IMR-90 (cell line): ENCODE measurements at regions not wholly inside any gene's neighbourhood (a gene's known extent, or its start where the extent isn't known, plus 50 kb on each side); places are given as distances from the start of the nearest gene placed in this dataset.

Experiments
- ATAC-seq: fragments of 200-7000 bp; cut with Tn5 transposase; 2 replicates; pipeline ENCODE4 v1.9.1; 2020; ENCODE audit warnings: low read depth, mild to moderate bottlenecking, moderate library complexity
- BruUV-seq: library from RNA; stranded (reverse); fragments of 400-500 nt; replicated peaks from 2 replicates; lab custom pipeline; 2021; lab: Mats Ljungman, UMichigan
- CTCF ChIA-PET: fragments of 300-600 bp; formaldehyde crosslinking; extraction: SDS; loops from one replicate; lab custom pipeline; 2021; ENCODE audit warnings: antibody characterized with exemption; lab: Yijun Ruan, JAX
- POLR2A ChIA-PET: fragments of 300-600 bp; sonication (Branson Sonifier 250); formaldehyde crosslinking; loops from one replicate; lab custom pipeline; 2022; ENCODE audit warnings: antibody characterized with exemption; ENCODE audit not compliant: unreplicated experiment; lab: Charles Lee
- DNase-seq: peaks from one replicate; pipeline ENCODE4 v3.0.0; 2013
- H2AFZ ChIP-seq: replicated peaks from 2 replicates; pipeline ENCODE3; 2013; ENCODE audit warnings: low read length, mild to moderate bottlenecking; ENCODE audit not compliant: poor library complexity
- H2AK5ac ChIP-seq: 2 replicates; pipeline ENCODE4 v1.6.1; 2013; ENCODE audit warnings: low read depth, low read length, inconsistent platforms
- H2AK9ac ChIP-seq: replicated peaks from 2 replicates; pipeline ENCODE3; 2013; ENCODE audit warnings: mild to moderate bottlenecking, low read depth, low read length, moderate library complexity; ENCODE audit not compliant: poor library complexity
- H2BK120ac ChIP-seq: 2 replicates; pipeline ENCODE4 v1.6.1; 2013; ENCODE audit warnings: low read depth, low read length, inconsistent platforms
- H2BK15ac ChIP-seq: 3 replicates; pipeline ENCODE4 v1.6.1; 2013; ENCODE audit warnings: low read depth, low read length, inconsistent platforms
- H2BK20ac ChIP-seq: 2 replicates; pipeline ENCODE4 v1.6.1; 2013; ENCODE audit warnings: low read depth, mild to moderate bottlenecking, inconsistent platforms, low read length, moderate library complexity
- H2BK5ac ChIP-seq: 2 replicates; pipeline ENCODE4 v1.6.1; 2013; ENCODE audit warnings: mild to moderate bottlenecking, low read depth, low read length, inconsistent platforms; ENCODE audit not compliant: poor library complexity, severe bottlenecking
- H3K14ac ChIP-seq: replicated peaks from 2 replicates; pipeline ENCODE4 v1.6.1; 2013; ENCODE audit warnings: low read depth, low read length, inconsistent platforms
- H3K18ac ChIP-seq: 2 replicates; pipeline ENCODE4 v1.6.1; 2013; ENCODE audit warnings: low read depth, low read length, control low read depth
- H3K23ac ChIP-seq: 2 replicates; pipeline ENCODE4 v1.6.1; 2013; ENCODE audit warnings: low read depth, low read length, inconsistent platforms
- H3K27ac ChIP-seq: 2 replicates; pipeline ENCODE4 v1.5.1; 2013; ENCODE audit warnings: mild to moderate bottlenecking, control low read depth, low read length; ENCODE audit not compliant: insufficient read depth
- H3K27me3 ChIP-seq: 2 replicates; pipeline ENCODE4 v1.6.1; 2013; ENCODE audit warnings: low read length; ENCODE audit not compliant: control insufficient read depth, insufficient read depth
- H3K36me3 ChIP-seq: 2 replicates; pipeline ENCODE4 v1.6.1; 2013; ENCODE audit warnings: low read length, mixed read lengths; ENCODE audit not compliant: control insufficient read depth, insufficient read depth
- H3K4ac ChIP-seq: 2 replicates; pipeline ENCODE4 v1.6.1; 2013; ENCODE audit warnings: low read depth, low read length, inconsistent platforms
- H3K4me1 ChIP-seq: 2 replicates; pipeline ENCODE4 v1.6.1; 2013; ENCODE audit warnings: low read length, mixed read lengths; ENCODE audit not compliant: control insufficient read depth, insufficient read depth
- H3K4me2 ChIP-seq: 2 replicates; pipeline ENCODE4 v1.6.1; 2013; ENCODE audit warnings: low read depth, mild to moderate bottlenecking, control low read depth, low read length, moderate library complexity
- H3K4me3 ChIP-seq: 2 replicates; pipeline ENCODE4 v1.5.1; 2013; ENCODE audit warnings: low read depth, mild to moderate bottlenecking, control low read depth, low read length, moderate library complexity; ENCODE audit not compliant: insufficient read depth
- H3K56ac ChIP-seq: 2 replicates; pipeline ENCODE4 v1.6.1; 2013; ENCODE audit warnings: low read length, inconsistent platforms; ENCODE audit not compliant: insufficient read depth; ENCODE audit errors: extremely low read depth
- H3K79me1 ChIP-seq, 2 experiments: 2 replicates each; pipeline ENCODE4 v1.6.1; 2013; ENCODE audit warnings: low read length in 2 of 2, inconsistent platforms in 1 of 2, low read depth in 1 of 2
- H3K9ac ChIP-seq: 2 replicates; pipeline ENCODE4 v1.6.1; 2013; ENCODE audit warnings: low read depth, low read length, control low read depth
- H3K9me1 ChIP-seq: 2 replicates; pipeline ENCODE4 v1.6.1; 2013; ENCODE audit warnings: low read length, inconsistent platforms; ENCODE audit not compliant: insufficient read depth
- H3K9me3 ChIP-seq: 2 replicates; pipeline ENCODE4 v1.6.1; 2013; ENCODE audit warnings: low read length; ENCODE audit not compliant: control insufficient read depth, insufficient read depth
- H4K20me1 ChIP-seq: 2 replicates; pipeline ENCODE4 v1.6.1; 2013; ENCODE audit warnings: low read length, inconsistent platforms; ENCODE audit not compliant: insufficient read depth
- H4K5ac ChIP-seq: 2 replicates; pipeline ENCODE4 v1.6.1; 2013; ENCODE audit warnings: mild to moderate bottlenecking, low read depth, low read length, control low read depth
- H4K8ac ChIP-seq, 2 experiments: 2 replicates each; pipeline ENCODE4 v1.6.1; 2013; ENCODE audit warnings: low read depth in 2 of 2, low read length in 2 of 2, control low read depth in 1 of 2, inconsistent platforms in 1 of 2
- H4K91ac ChIP-seq: 2 replicates; pipeline ENCODE4 v1.6.1; 2013; ENCODE audit warnings: low read depth, low read length, inconsistent platforms; ENCODE audit not compliant: insufficient read depth
- CEBPB ChIP-seq: IDR thresholded peaks from 2 replicates; pipeline ENCODE4 v1.6.1; 2012; ENCODE audit warnings: low read depth, low read length, improper control_type of control experiment
- MXI1 ChIP-seq: IDR thresholded peaks from 2 replicates; pipeline ENCODE4 v1.6.1; 2012; ENCODE audit warnings: low read depth, mild to moderate bottlenecking, low read length, moderate library complexity, borderline replicate concordance
- RAD21 ChIP-seq: IDR thresholded peaks from 2 replicates; pipeline ENCODE4 v1.6.1; 2012; ENCODE audit warnings: low read length, improper control_type of control experiment
- USF2 ChIP-seq: fragments of 150-350 bp; IDR thresholded peaks from 2 replicates; pipeline ENCODE4 v1.6.1; 2017; ENCODE audit warnings: mild to moderate bottlenecking, antibody characterized with exemption, low read length, low read depth
- dilution Hi-C: fragments of 300-500 bp; cut with HindIII; formaldehyde crosslinking; loops from one replicate; pipeline ENCODE4 v1.14.3; 2018; ENCODE audit warnings: low sequenced_read_pairs; ENCODE audit not compliant: unreplicated experiment
- in situ Hi-C: fragments of 300-500 bp; cut with MboI; formaldehyde crosslinking; loops from 3 replicates; pipeline ENCODE4 v1.14.3; 2019; ENCODE audit warnings: low sequenced_read_pairs, inconsistent platforms, mixed read lengths
- intact Hi-C: fragments of 100-400 bp; cut with micrococcal nuclease; formaldehyde crosslinking; loops from 2 replicates; pipeline ENCODE4 v1.10.0; 2022

GRCh38 chr4:36812149-36812548, 432.4 kb upstream of the NWD2 start:
- no peak overlapping the region for H2BK15ac ChIP-seq
- H2BK20ac ChIP-seq, result no peak overlapping the region
- no peaks in the 10 kb centered on the region for H3K36me3 ChIP-seq
- no TSS peak for BruUV-seq
- ATAC-seq (no peak), DNase-seq (no peak)
- no peaks in the 10 kb centered on the region for H3K79me1 ChIP-seq
- H2BK120ac ChIP-seq, result no peak overlapping the region
- no peaks in the 10 kb centered on the region for H3K9me1 ChIP-seq
- H3K14ac ChIP-seq, result no peak overlapping the region
- no peak overlapping the region for H3K4me3 ChIP-seq
- intact Hi-C loops (no loop called here), dilution Hi-C loops (no loop called here), in situ Hi-C loops (no loop called here)
- H3K27ac ChIP-seq, result no peak overlapping the region
- H3K9me3 ChIP-seq, result peaks cover 5% of the 10 kb centered on the region; the same call in 1 of the 2 replicates
- H4K5ac ChIP-seq, result no peak overlapping the region
- ChIA-PET CTCF (no interaction called here), POLR2A (no interaction called here)
- H3K4ac ChIP-seq, result no peak overlapping the region
- no peak overlapping the region for H4K91ac ChIP-seq
- no peak overlapping the region for H3K18ac ChIP-seq
- H2AK9ac ChIP-seq, result no peak overlapping the region
- no peak overlapping the region for H3K56ac ChIP-seq
- H3K4me2 ChIP-seq, result no peak overlapping the region
- no peak overlapping the region for H3K9ac ChIP-seq
- H3K23ac ChIP-seq, result no peak overlapping the region
- H3K27me3 ChIP-seq, result no peaks in the 10 kb centered on the region
- TF ChIP-seq RAD21, result no peak
- TF ChIP-seq MXI1, result no peak
- no peak for TF ChIP-seq USF2
- no peak for TF ChIP-seq CEBPB
- no peak overlapping the region for H4K8ac ChIP-seq
- H2BK5ac ChIP-seq, result no peak overlapping the region
- H2AFZ ChIP-seq, result no peak overlapping the region
- H3K4me1 ChIP-seq, result no peaks in the 10 kb centered on the region
- no peaks in the 10 kb centered on the region for H4K20me1 ChIP-seq
- H2AK5ac ChIP-seq, result no peak overlapping the region
